Posterior cingulate gyrus (tissue), 11 donors: ENCODE measurements at regions not wholly inside any gene's neighbourhood (a gene's known extent, or its start where the extent isn't known, plus 50 kb on each side); places are given as distances from the start of the nearest gene placed in this dataset.
A peak's percentile ranks its signal among the peaks of the same experiment; 100 is the strongest.

Experiments
- DNase-seq, 10 donors: peaks; one replicate each; pipeline versions ENCODE4 v3.0.0 to v3.0.0-alpha.2; 2020 to 2021; ENCODE audit warnings: mixed read lengths in 3 of 10
- intact Hi-C: fragments of 100-400 bp; cut with DNase I; formaldehyde crosslinking; loops from one replicate; pipeline ENCODE4 v1.15.1; 2023

- intact Hi-C loops = no loop called here
Measured at GRCh38 chr21:43364261-43364510, 62.7 kb downstream of the SIK1 start.

DNA sequence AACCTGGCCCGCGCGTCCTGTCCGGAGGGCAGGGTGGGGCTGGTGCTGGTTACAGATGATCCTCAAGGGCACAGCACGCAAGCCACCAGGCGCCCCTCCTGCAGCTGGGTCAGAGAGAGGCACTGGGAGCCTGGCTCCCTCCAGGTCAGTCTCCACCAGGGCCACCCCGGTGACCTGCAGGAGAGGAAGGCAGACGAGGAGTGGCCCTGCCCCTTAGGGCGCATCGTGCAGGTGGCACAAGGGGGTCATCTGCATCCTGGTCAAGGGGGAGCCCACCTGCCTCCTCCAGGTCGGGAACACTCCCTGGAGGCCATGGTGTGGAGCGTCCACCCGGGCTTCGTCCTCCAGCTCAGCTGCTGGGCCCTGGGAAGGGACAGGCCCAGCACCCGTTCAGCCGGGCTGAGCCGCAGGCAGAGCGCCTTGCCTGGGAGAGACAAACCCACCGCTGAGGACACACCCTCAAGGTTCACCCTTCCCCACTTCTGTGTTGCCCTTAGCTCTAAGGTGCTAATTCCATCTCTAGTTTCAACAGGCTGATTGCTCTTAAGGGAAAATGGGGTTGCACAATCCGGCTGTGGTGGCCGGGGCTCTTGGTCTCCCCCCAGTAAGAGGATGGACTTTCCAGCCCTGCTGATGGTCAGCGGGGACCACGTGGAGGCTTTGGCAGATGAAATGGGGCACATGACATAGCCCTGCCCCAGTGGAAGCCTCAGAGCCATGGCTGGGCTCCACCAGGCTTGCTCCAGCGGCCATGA is 63.2 kb downstream of the SIK1 start:
- intact Hi-C loops = no loop called here
- no peak for DNase-seq

More at GRCh38 chr21:43364261-43364510, 62.7 kb downstream of the SIK1 start:
- DNase-seq = no peak

GRCh38 chr21:43362915-43363314 is 64.0 kb downstream of the SIK1 start:
- DNase-seq = no peak
- intact Hi-C loops = no loop called here

DNA sequence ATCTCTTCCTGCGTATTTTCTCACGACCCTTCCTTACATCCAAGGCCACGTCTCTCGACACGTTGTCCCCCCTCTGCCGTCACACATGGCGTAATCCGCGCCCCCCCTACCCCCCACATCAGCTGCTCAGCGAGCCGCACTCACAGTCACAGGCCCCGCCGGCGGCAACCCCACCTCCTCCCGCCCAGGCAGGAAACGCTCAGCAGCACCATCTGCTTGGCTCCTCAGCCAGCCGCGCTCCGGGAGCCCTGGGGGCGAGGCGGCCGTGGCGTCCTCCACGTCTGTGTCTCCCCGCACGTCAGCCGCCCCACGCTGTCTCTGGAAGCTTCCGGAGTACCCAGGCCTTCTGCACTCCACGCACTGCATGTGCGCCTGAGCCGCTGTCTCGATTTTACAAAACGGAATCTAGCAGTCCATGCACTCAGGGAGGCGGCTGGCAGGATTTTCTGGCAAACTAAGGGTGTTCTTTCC is 64.6 kb downstream of the SIK1 start:
- DNase-seq = peak; percentile 29 to 95 (median 57)
- intact Hi-C loops = no loop called here

GRCh38 chr21:43361493-43362296 is 65.2 kb downstream of the SIK1 start:
- intact Hi-C loops = no loop called here
- no peak for DNase-seq

DNA sequence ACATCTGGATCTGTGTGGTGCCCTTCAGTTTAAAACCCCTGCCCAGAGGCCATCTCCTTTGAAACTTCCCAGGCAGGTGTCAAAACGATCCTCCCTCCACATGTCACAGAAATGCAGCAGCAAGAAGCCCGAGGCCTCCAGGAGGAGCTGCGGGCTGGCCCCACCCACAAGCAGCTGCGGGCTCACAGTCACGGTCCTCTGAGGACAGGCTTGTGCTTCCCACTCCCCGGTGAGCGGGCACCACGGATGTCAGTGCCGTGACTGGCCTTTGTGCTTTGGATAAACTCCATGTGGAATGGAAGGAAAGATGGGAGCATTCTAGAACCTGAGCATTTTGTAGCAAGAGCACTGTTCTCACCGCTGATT is 65.8 kb downstream of the SIK1 start:
- DNase-seq = no peak
- intact Hi-C loops = no loop called here

DNA sequence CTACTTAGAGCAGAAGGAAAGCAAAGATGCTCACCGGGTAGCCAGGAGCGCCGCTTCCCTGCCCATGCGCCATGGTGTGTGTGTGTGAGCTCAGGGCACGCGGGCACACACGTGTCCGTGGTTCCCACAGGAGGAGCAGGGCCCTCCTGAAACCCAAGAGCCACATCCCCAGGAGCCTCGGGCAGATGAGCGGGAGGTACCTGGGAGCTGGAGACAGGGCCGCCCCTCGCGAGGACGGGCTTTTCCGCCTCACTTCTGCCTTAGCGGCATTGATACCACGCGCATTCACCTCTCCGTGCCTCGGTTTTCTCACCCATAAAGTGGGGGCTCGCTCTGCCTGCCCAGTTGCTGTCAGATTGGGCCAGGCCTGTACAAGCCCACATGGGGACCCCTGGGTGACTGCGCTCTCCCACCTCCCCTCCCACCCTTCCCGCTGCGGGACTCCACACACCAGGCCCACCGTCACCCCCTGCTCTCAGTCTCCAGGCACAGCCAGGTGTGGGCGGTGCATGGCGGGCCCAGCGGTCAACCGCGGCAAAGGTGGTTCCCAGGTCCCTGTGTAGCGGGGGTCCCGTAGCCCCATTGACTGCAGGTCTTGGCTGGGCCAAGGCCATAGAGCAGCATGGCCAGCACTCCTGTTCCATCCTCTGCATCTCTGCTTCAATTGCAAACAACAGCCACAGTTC is 66.3 kb downstream of the SIK1 start:
- DNase-seq = no peak
- intact Hi-C loops = no loop called here

- DNase-seq = no peak
- intact Hi-C loops = no loop called here
Measured at GRCh38 chr21:43358940-43359822, 67.8 kb downstream of the SIK1 start.

GRCh38 chr21:43357715-43358430 is 69.1 kb downstream of the SIK1 start:
- no peak for DNase-seq
- intact Hi-C loops = no loop called here

- intact Hi-C loops = no loop called here
- no peak for DNase-seq
Measured at GRCh38 chr21:43355925-43356289, 71.0 kb downstream of the SIK1 start.

- intact Hi-C loops = no loop called here
- DNase-seq = no peak
Measured at GRCh38 chr21:43355266-43355924, 71.5 kb downstream of the SIK1 start.

- no peak for DNase-seq
- intact Hi-C loops = no loop called here
Measured at GRCh38 chr21:43354666-43355065, 72.3 kb downstream of the SIK1 start.

DNA sequence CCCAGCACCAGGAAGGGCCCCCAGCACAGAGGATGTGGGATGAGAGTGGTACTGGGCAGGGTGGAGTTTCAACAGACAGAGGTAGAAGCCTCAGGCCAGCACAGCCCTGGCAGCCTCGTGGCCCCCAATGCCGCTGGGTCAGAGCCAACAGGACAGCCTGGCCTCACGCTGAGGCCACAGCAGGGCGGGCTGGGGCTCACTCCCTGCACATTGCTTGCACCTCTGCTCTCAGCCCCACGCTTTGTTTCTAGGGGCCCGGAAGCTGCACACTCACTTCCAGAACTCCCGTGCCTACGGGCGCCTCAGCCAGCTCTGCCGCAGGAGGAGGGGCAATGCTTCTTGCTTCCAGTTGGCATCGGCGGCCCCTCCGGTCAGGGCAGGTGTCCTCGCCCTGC is 72.9 kb downstream of the SIK1 start:
- intact Hi-C loops = no loop called here
- DNase-seq = no peak

DNA sequence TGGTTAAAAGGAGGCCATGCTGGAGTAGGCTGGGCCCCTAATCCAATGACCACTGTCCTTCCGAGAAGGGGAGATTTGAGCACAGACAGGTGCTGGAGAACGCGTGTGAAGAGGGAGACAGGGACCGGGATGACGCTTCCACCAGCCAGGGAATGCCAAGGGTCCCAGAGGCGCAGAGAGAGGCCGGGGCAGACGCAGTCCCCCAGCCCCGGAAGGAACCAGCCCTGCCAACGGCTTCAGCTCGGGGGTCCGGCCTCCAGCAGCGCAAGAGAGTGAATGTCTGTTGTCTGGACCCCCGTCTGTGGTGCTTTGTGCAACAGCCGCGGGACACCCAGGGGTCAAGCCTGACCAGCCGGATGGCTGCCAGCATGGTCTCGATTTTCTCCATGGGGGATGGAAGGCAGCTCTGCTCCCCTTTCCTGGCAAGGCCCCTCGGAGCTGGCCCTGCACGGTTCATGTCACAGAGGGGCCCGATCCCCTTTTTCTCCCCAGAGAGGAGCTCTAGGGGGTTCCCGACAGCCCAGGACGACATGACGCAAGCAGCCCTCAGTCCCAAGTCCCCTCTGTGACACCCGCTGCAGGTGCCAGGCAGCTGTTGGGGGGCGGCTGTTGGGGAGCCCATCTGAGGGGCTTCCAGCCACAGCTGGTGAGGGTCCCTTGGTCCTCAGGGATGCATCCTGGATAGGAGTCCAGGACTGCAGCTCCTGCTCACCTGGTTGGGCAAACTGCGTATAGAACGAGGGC is 73.5 kb downstream of the SIK1 start:
- no peak for DNase-seq
- intact Hi-C loops = no loop called here

- DNase-seq = no peak
- intact Hi-C loops = no loop called here
Measured at GRCh38 chr21:43352568-43353281, 74.2 kb downstream of the SIK1 start.

DNA sequence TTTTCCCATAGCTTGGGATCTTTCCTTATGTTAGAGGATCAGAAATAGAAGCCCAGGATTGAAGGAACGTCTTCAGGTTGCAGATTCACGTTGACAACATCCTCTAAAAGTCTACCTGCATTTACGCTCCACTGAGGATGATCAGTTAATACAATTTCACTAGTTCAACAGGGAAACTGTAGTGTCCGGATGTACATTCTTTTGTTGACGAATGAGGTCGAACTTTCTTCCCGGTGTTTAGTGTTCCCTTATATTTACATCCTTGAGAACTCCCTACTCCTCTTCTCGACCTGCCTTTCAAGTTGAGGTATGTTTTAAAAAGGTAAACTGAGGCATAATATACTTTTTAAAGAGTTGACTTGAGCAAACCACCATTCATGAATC is 74.8 kb downstream of the SIK1 start:
- DNase-seq = no peak
- intact Hi-C loops = no loop called here

- DNase-seq = no peak
- intact Hi-C loops = no loop called here
Measured at GRCh38 chr21:43351501-43352153, 75.3 kb downstream of the SIK1 start.

DNA sequence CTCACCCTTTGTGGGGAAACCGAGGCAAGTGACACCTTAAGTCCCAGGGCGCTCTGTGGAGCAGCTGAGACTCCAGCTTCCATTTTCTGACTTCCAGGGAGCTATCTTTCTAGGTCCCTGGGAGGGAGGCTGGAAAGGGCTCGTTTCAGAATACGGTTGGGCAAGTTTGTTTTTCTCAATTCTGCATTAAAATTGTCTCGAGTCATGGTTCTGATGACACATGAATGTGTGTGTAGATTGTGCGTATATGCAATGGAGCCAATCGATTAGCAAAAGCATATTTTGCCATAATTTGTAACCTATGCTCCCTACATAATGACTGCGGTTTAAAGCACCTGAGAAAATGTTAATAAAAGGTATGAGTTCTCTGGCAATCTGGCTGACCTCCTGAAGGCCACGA is 77.3 kb downstream of the SIK1 start:
- intact Hi-C loops = no loop called here
- DNase-seq = no peak
